GM12878 (cell line): ENCODE measurements at regions not wholly inside any gene's neighbourhood (a gene's known extent, or its start where the extent isn't known, plus 50 kb on each side); places are given as distances from the start of the nearest gene placed in this dataset.
"Not testable (repeated sequence)": the region's sequence is repeated elsewhere in the genome, so short reads cannot be mapped to it uniquely, and the experiment has no call there.

Source experiments
- ATAC-seq: fragments of 200-7000 bp; cut with Tn5 transposase; 3 replicates; pipeline ENCODE4 v1.9.1; 2020; ENCODE audit warnings: mild to moderate bottlenecking, moderate library complexity
- BruUV-seq: library from RNA; stranded (reverse); fragments of 400-500 nt; replicated peaks from 2 replicates; lab custom pipeline; 2021; lab: Mats Ljungman, UMichigan
- CTCF ChIA-PET: fragments of 300-600 bp; sonication (Branson Sonifier 250); formaldehyde crosslinking; extraction: SDS; loops from one replicate; lab custom pipeline; 2021; ENCODE audit warnings: inconsistent platforms; lab: Yijun Ruan, JAX
- POLR2A ChIA-PET: fragments of 350-600 bp; formaldehyde crosslinking; extraction: SDS; loops from one replicate; lab custom pipeline; 2021; ENCODE audit warnings: inconsistent platforms; lab: Charles Lee
- RAD21 ChIA-PET: fragments of 300-600 bp; sonication (Branson Sonifier 250); formaldehyde crosslinking; loops from one replicate; lab custom pipeline; 2023; ENCODE audit warnings: antibody characterized with exemption; ENCODE audit not compliant: unreplicated experiment; lab: Charles Lee
- SMC1A ChIA-PET: fragments of 300-600 bp; sonication (Branson Sonifier 250); formaldehyde crosslinking; loops from one replicate; lab custom pipeline; 2023; ENCODE audit not compliant: unreplicated experiment, uncharacterized antibody; lab: Charles Lee
- DNase-seq: peaks from one replicate; pipeline ENCODE4 v3.0.0-alpha.2; 2011; ENCODE audit warnings: low read depth, low spot score
- FAIRE-seq: peaks from 3 replicates; lab custom pipeline; 2011; peaks lifted over from hg19 to GRCh38; lab: Jason Lieb, UNC
- H2AFZ ChIP-seq: 2 replicates; pipeline ENCODE4 v1.6.0; 2011; ENCODE audit warnings: low read depth, low read length, control low read depth; ENCODE audit not compliant: control insufficient read depth
- H3K27ac ChIP-seq: 2 replicates; pipeline ENCODE4 v1.5.1; 2011; ENCODE audit warnings: control low read depth; ENCODE audit not compliant: control insufficient read depth, insufficient read depth
- H3K27me3 ChIP-seq, 2 experiments: replicated peaks in 1 of 2; 2 replicates each; pipeline versions ENCODE4 v1.6.0 to v1.6.1; 2011; ENCODE audit warnings: low read length in 1 of 2; ENCODE audit not compliant: control insufficient read depth in 2 of 2, insufficient read depth in 2 of 2
- H3K36me3 ChIP-seq, 2 experiments: 2 replicates each; pipeline ENCODE4 v1.5.1; 2011; ENCODE audit warnings: low read length in 1 of 2; ENCODE audit not compliant: control insufficient read depth in 2 of 2, insufficient read depth in 2 of 2
- H3K4me1 ChIP-seq: 2 replicates; pipeline ENCODE4 v1.6.1; 2011; ENCODE audit warnings: mild to moderate bottlenecking, low read length, moderate library complexity, mixed read lengths; ENCODE audit not compliant: control insufficient read depth, insufficient read depth
- H3K4me2 ChIP-seq: 2 replicates; pipeline ENCODE4 v1.6.0; 2011; ENCODE audit warnings: control low read depth; ENCODE audit not compliant: control insufficient read depth, insufficient read depth
- H3K4me3 ChIP-seq: fragments of 200-600 bp; sonication (generic); 2 replicates; pipeline ENCODE4 v1.5.1; 2016
- H3K79me2 ChIP-seq: 2 replicates; pipeline ENCODE4 v1.6.0; 2011; ENCODE audit warnings: low read length; ENCODE audit not compliant: control insufficient read depth, insufficient read depth
- H3K9ac ChIP-seq: 2 replicates; pipeline ENCODE4 v1.8.0; 2011; ENCODE audit warnings: low read length, control low read depth, mixed read lengths; ENCODE audit not compliant: control insufficient read depth, insufficient read depth
- H3K9me3 ChIP-seq: replicated peaks from 3 replicates; pipeline ENCODE4 v1.5.1; 2011; ENCODE audit warnings: mild to moderate bottlenecking, low read length; ENCODE audit not compliant: control insufficient read depth, insufficient read depth
- H4K20me1 ChIP-seq: 2 replicates; pipeline ENCODE4 v1.6.0; 2011; ENCODE audit not compliant: control insufficient read depth, insufficient read depth
- BRCA1 ChIP-seq: IDR thresholded peaks from 2 replicates; pipeline ENCODE4 v1.6.1; 2011; ENCODE audit warnings: low read depth, low read length, improper control_type of control experiment
- CBFB ChIP-seq: IDR thresholded peaks from 2 replicates; pipeline ENCODE4 v1.6.1; 2016; ENCODE audit warnings: antibody characterized with exemption, low read depth
- CHD2 ChIP-seq: IDR thresholded peaks from 2 replicates; pipeline ENCODE4 v1.6.1; 2011; ENCODE audit warnings: low read depth, low read length, improper control_type of control experiment, borderline replicate concordance
- MEF2A ChIP-seq: IDR thresholded peaks from 2 replicates; pipeline ENCODE4 v1.6.1; 2011; ENCODE audit warnings: low read depth, mild to moderate bottlenecking, low read length, moderate library complexity; ENCODE audit not compliant: insufficient read depth
- NFYB ChIP-seq: IDR thresholded peaks from 2 replicates; pipeline ENCODE4 v1.6.1; 2011; ENCODE audit warnings: low read depth, mild to moderate bottlenecking, low read length, improper control_type of control experiment, moderate library complexity; ENCODE audit not compliant: insufficient read depth
- POLR2A ChIP-seq: IDR thresholded peaks from 2 replicates; pipeline ENCODE4 v1.6.1; 2011; ENCODE audit warnings: low read depth, mild to moderate bottlenecking, low read length
- POLR2AphosphoS5 ChIP-seq: IDR thresholded peaks from 2 replicates; pipeline ENCODE4 v1.6.1; 2011; ENCODE audit warnings: mild to moderate bottlenecking, low read length, inconsistent platforms
- RELB ChIP-seq: fragments of 450-650 bp; IDR thresholded peaks from 2 replicates; pipeline ENCODE4 v1.6.1; 2017; ENCODE audit warnings: low read depth, mild to moderate bottlenecking, moderate library complexity
- RUNX3 ChIP-seq: IDR thresholded peaks from 2 replicates; pipeline ENCODE4 v1.6.1; 2012; ENCODE audit warnings: low read length, inconsistent platforms
- SMAD5 ChIP-seq: IDR thresholded peaks from 2 replicates; pipeline ENCODE4 v1.6.1; 2016; ENCODE audit warnings: antibody characterized with exemption, low read depth
- TCF12 ChIP-seq: IDR thresholded peaks from 2 replicates; pipeline ENCODE4 v1.6.1; 2011; ENCODE audit warnings: low read depth, mild to moderate bottlenecking, low read length
- ZBTB40 ChIP-seq: fragments of 450-650 bp; IDR thresholded peaks from 2 replicates; pipeline ENCODE4 v1.6.1; 2016; ENCODE audit warnings: mild to moderate bottlenecking, moderate library complexity, borderline replicate concordance
- WGBS: methylation state at CpG from one replicate; pipeline ENCODE4 v1.1.6; 2016; ENCODE audit warnings: low lambda C conversion rate; ENCODE audit not compliant: insufficient replicate concordance, insufficient coverage; ENCODE audit errors: missing lambda C conversion rate; 5-methylcytosine and 5-hydroxymethylcytosine counted together
- in situ Hi-C: fragments of 300-500 bp; cut with MboI; formaldehyde crosslinking; loops from 9 replicates; pipeline ENCODE4 v1.14.3; 2018; ENCODE audit warnings: mixed read lengths
- intact Hi-C: fragments of 100-400 bp; cut with micrococcal nuclease; formaldehyde crosslinking; loops from one replicate; pipeline ENCODE4 v1.14.2; 2022; ENCODE audit not compliant: unreplicated experiment

GRCh38 chr16:80892395-80892794 lies 88.0 kb upstream of the CDYL2 start:
- RAD21 ChIA-PET, H3K4me2 ChIP-seq, FAIRE-seq, H4K20me1 ChIP-seq, H3K4me1 ChIP-seq, DNase-seq, H3K27ac ChIP-seq, in situ Hi-C loops, H3K27me3 ChIP-seq, H3K36me3 ChIP-seq, H3K4me3 ChIP-seq, H3K9ac ChIP-seq, POLR2A ChIA-PET, H3K79me2 ChIP-seq, CTCF ChIA-PET, intact Hi-C loops, BruUV-seq, H3K9me3 ChIP-seq: not testable (repeated sequence)
- TF ChIP-seq POLR2AphosphoS5 (0 out of 2 replicates have a peak, but pooled peaks have one; percentile 43), NFYB (0 out of 2 replicates have a peak, but pooled peaks have one; percentile 43), POLR2A (0 out of 2 replicates have a peak, but pooled peaks have one; percentile 22), CBFB (0 out of 2 replicates have a peak, but pooled peaks have one; percentile 17), BRCA1 (0 out of 2 replicates have a peak, but pooled peaks have one; percentile 36), SMAD5 (0 out of 2 replicates have a peak, but pooled peaks have one; percentile 51), CHD2 (0 out of 2 replicates have a peak, but pooled peaks have one; percentile 45)
- ATAC-seq, result peak; percentile 53
- H2AFZ ChIP-seq, result peak overlapping the region; percentile 54
- 16% methylated on average over 10 of the region's 10 CpGs for WGBS
- SMC1A ChIA-PET, result interaction anchor here (0.8 kb wide), 1 partner anchor 30 kb away, joined by 3 read pairs; no protein-coding TSS in a partner anchor

DNA sequence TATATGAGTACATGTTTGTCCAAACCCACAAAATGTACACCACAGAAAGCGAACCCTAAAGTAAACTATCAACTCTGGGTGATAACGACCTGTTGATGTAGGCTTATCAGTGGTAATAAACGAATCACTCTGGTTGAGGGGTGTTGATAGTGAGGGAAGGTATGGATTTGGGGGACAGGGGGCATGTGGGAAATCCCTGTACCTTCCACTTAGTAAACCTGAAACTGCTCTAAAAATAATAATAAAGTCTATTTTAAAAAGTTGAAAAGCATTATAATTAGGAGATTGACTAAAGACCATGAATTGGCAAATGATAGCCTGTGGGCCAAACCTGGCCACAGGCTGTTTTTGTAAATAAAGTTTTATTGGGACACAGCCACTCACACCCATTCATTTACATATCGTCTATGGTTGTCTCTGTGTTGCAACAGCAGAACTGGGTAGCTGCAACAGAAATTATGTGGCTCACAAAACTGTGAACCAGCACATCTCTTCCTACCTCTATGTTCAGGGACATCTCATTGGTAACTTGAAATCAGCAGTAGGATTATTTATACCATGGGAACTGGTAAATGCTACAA lies 85.5 kb upstream of the CDYL2 start:
- no TSS peak for BruUV-seq
- ChIA-PET CTCF (interaction anchor here (1.4 kb wide), 1 partner anchor 34 kb away, joined by 5 read pairs; no protein-coding TSS in a partner anchor), SMC1A (no interaction called here), RAD21 (no interaction called here), POLR2A (interaction anchor here (1.0 kb wide), 1 partner anchor 27 kb away, joined by 5 read pairs; no protein-coding TSS in a partner anchor)
- H3K27ac ChIP-seq, result no peak overlapping the region
- no peak overlapping the region for H3K9ac ChIP-seq
- peak; percentile 41 for ATAC-seq
- FAIRE-seq, result no peak
- H3K27me3 ChIP-seq, result no peaks in the 10 kb centered on the region
- H3K79me2 ChIP-seq, result no peaks in the 10 kb centered on the region
- 44% methylated on average over 4 of the region's 4 CpGs for WGBS
- H3K9me3 ChIP-seq, result no peaks in the 10 kb centered on the region; the same call in 1 of the 3 replicates
- no peak overlapping the region for H3K4me2 ChIP-seq
- H3K4me1 ChIP-seq, result no peaks in the 10 kb centered on the region
- no peak for DNase-seq
- in situ Hi-C loops, result no loop called here
- intact Hi-C loops, result no loop called here
- H3K36me3 ChIP-seq, result no peaks in the 10 kb centered on the region
- H3K4me3 ChIP-seq, result no peak overlapping the region
- H2AFZ ChIP-seq, result no peak overlapping the region
- no peaks in the 10 kb centered on the region for H4K20me1 ChIP-seq
- TF ChIP-seq RUNX3 (peak; percentile 47), ZBTB40 (peak; percentile 94), TCF12 (no peak), RELB (peak; percentile 60; the same call in 1 of the 2 replicates), MEF2A (peak; percentile 66)
